Stimulated activated CD4-positive, alpha-beta T cell treated with anti-CD3 and anti-CD28 coated beads, TNF-alpha, amount 100 ng/mL, for 48 hours (primary cell): ENCODE measurements at regions not wholly inside any gene's neighbourhood (a gene's known extent, or its start where the extent isn't known, plus 50 kb on each side); places are given as distances from the start of the nearest gene placed in this dataset.
"Not testable (repeated sequence)": the region's sequence is repeated elsewhere in the genome, so short reads cannot be mapped to it uniquely, and the experiment has no call there.

Experiments used
- DNase-seq, 3 donors: peaks; one replicate each; pipeline ENCODE4 v3.0.0-alpha.2; 2020; ENCODE audit warnings: low read depth in 3 of 3

GRCh38 chr13:50229960-50230661 is 214.9 kb downstream of the KCNRG start:
- DNase-seq, result no peak

GRCh38 chr13:50230662-50230978 is 215.4 kb downstream of the KCNRG start:
- no peak for DNase-seq

GRCh38 chr13:50233574-50233973 is 218.3 kb downstream of the KCNRG start:
- DNase-seq, result not testable (repeated sequence)

- no peak for DNase-seq
Measured at GRCh38 chr13:50235604-50236342, 220.5 kb downstream of the KCNRG start.

- no peak for DNase-seq
Measured at GRCh38 chr13:50236898-50237318, 221.7 kb downstream of the KCNRG start.

- no peak for DNase-seq
Measured at GRCh38 chr13:50238922-50239321, 223.7 kb downstream of the KCNRG start.

- no peak for DNase-seq
Measured at GRCh38 chr13:50241479-50241878, 226.2 kb downstream of the KCNRG start.

- no peak for DNase-seq
Measured at GRCh38 chr13:50243931-50244330, 228.7 kb downstream of the KCNRG start.

GRCh38 chr13:50244355-50244712 is 229.1 kb downstream of the KCNRG start:
- DNase-seq, result no peak

- peak; percentile 42 to 61 (median 45) for DNase-seq
Measured at GRCh38 chr13:50244713-50245574, 229.7 kb downstream of the KCNRG start.

GRCh38 chr13:50247223-50247622 is 232.0 kb downstream of the KCNRG start:
- DNase-seq, result no peak

GRCh38 chr13:50248516-50249143 is 233.4 kb downstream of the KCNRG start:
- DNase-seq, result no peak

- no peak for DNase-seq
Measured at GRCh38 chr13:50249144-50249521, 233.9 kb downstream of the KCNRG start.

GRCh38 chr13:50250401-50250800 is 235.2 kb downstream of the KCNRG start:
- DNase-seq, result no peak

GRCh38 chr13:50255639-50256038 is 240.4 kb downstream of the KCNRG start:
- no peak for DNase-seq

- DNase-seq, result not testable (repeated sequence)
Measured at GRCh38 chr13:50256536-50257321, 241.5 kb downstream of the KCNRG start.

GRCh38 chr13:50257646-50258045 is 242.4 kb downstream of the KCNRG start:
- DNase-seq, result no peak

- DNase-seq, result no peak
Measured at GRCh38 chr13:50261130-50261901, 246.1 kb downstream of the KCNRG start.

GRCh38 chr13:50267066-50267465 is 251.8 kb downstream of the KCNRG start:
- no peak for DNase-seq

- no peak for DNase-seq
Measured at GRCh38 chr13:50267917-50268316, 252.7 kb downstream of the KCNRG start.

- no peak for DNase-seq
Measured at GRCh38 chr13:50268500-50268899, 253.3 kb downstream of the KCNRG start.
